Femur (tissue), 1 donor: ENCODE measurements at regions not wholly inside any gene's neighbourhood (a gene's known extent, or its start where the extent isn't known, plus 50 kb on each side); places are given as distances from the start of the nearest gene placed in this dataset.
"Not testable (repeated sequence)": the region's sequence is repeated elsewhere in the genome, so short reads cannot be mapped to it uniquely, and the experiment has no call there.

Experiments
- DNase-seq: peaks from one replicate; pipeline ENCODE4 v3.0.0-alpha.2; 2017

- no peak for DNase-seq
These were observed 272.2 kb downstream of the PRELID2 start for GRCh38 chr5:145562931-145563330.

- no peak for DNase-seq
These were observed 276.9 kb downstream of the PRELID2 start for GRCh38 chr5:145558288-145558687.

GRCh38 chr5:145557345-145557744 lies 277.8 kb downstream of the PRELID2 start:
- no peak for DNase-seq

- no peak for DNase-seq
These were observed 280.7 kb downstream of the PRELID2 start for GRCh38 chr5:145554399-145554798.

- no peak for DNase-seq
These were observed 282.0 kb downstream of the PRELID2 start for GRCh38 chr5:145553177-145553576.

GRCh38 chr5:145551714-145552113 lies 283.4 kb downstream of the PRELID2 start:
- DNase-seq: no peak

- no peak for DNase-seq
These were observed 287.0 kb downstream of the PRELID2 start for GRCh38 chr5:145548097-145548496.

GRCh38 chr5:145544401-145544800 lies 290.7 kb downstream of the PRELID2 start:
- no peak for DNase-seq

- no peak for DNase-seq
These were observed 291.2 kb downstream of the PRELID2 start for GRCh38 chr5:145543968-145544367.

DNA sequence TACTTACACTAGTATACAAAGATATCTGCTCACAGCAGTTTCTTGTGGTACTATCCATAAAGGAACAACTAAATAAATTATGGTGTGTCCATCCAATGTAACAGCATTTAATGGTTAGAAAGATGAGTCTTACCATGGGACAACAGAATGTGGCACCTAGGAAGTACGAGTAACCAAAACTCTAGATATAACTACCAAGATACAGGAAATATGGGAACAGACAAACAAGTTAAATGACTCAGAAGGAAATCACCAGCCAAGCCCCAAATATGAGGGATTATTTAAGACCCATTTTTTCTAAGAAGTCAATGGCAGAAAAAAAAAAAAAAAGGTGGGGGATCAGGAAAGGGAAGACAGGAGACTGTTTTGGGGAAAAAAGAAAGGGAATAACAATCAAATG lies 294.8 kb downstream of the PRELID2 start:
- no peak for DNase-seq

DNA sequence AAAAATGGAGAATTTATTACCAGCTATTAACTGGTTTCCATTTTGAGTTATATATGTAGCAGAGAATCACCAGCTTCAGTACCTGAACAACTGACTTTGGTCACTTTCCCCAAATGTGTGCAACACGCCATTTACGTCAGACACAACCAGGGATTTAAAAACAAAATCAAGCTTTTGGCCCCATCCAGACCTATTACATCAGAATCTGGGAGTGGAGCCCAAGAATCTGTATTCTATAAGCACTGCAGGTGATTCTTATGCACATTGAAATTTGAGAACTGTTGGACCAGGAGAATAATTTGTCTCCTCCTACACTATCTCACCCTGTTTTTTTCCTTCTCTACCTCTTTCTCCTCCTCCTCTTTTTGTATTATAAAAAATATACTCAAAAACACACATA lies 295.9 kb downstream of the PRELID2 start:
- DNase-seq: no peak

- DNase-seq: no peak
These were observed 299.0 kb downstream of the PRELID2 start for GRCh38 chr5:145536133-145536532.

DNA sequence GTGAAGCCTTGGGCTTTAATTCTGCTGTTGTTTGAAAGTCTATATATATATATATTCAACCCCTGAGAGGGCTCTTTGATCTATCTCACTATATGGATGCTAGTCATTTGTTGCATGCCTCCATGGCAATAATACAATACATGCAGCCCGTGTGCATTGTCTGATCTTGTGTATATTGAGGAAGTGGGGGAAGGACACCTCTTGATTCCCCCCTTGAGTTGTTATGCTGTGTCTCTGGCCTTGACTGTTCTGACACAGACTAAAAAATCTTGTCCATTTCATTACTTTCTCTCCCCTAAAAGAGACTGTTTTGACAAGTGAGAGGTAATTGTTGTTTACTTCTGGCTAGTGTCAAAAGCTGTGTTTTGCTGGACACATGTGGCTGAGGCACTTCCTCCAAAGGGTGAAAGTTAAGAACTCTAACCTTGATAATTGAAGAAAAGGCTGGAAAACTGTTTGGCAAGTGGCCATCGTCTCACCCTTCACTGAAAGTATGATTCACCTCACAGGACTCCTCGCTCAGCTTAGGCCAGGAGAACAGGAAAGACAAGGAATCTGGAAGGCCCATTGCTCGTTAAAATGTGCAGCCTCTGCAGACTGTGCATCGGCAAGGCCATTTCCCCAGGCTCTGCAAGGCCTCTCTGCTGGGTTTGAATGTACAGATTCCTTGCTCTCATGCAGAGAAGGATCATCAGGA lies 304.0 kb downstream of the PRELID2 start:
- peak; percentile 20 for DNase-seq

DNA sequence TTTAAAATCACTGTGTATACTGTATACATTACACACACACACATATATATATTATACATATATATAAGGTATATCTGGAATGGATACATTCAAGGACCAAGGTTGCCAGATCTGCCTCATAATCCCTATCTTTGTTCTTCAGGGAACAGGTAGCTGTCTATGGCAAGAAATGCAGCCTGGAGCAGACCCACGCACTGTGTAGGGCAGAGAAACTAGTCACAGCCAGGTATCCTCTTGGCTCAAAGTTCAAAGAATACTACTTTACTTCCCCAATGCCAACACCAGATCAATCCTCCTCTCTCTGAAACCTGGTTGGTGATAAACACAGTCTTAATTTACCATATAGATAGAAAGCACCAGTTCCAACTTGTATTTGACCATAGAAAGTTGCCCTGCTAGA lies 313.6 kb downstream of the PRELID2 start:
- no peak for DNase-seq

DNA sequence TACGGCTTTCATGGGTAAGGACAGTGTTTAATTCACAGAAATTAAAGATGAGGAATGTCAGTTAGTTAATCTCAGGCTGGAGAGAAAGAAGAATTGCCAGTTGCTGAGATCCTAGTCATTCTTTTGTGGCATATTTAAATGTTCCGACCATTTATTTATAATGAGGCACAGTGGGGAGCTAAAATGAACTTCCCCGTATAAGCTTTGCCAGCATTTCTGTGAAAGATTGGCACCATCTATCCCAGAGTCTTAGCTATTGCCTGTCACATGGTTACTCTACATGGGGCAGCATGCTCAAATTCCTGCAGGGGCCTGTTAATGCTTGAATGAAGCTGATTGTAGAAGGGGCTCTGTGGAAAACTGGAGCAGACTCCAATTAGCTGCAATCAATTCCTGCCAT lies 314.1 kb downstream of the PRELID2 start:
- no peak for DNase-seq

GRCh38 chr5:145520335-145520734 lies 314.8 kb downstream of the PRELID2 start:
- DNase-seq: no peak

DNA sequence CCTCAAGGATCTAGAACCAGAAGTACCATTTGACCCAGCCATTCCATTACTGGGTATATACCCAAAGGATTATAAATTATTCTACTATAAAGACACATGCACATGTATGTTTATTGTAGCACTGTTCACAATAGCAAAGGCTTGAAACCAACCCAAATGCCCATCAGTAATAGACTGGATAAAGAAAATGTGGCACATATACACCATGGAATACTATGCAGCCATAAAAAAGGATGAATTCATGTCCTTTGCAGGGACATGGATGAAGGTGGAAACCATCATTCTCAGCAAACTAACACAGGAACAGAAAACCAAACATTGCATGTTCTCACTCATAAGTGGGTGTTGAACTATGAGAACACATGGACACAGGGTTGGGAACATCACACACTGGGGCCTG lies 317.6 kb downstream of the PRELID2 start:
- not testable (repeated sequence) for DNase-seq

GRCh38 chr5:145511351-145511750 lies 323.8 kb downstream of the PRELID2 start:
- DNase-seq: no peak

- no peak for DNase-seq
These were observed 324.4 kb downstream of the PRELID2 start for GRCh38 chr5:145510769-145511168.

GRCh38 chr5:145510324-145510723 lies 324.8 kb downstream of the PRELID2 start:
- peak; percentile 55 for DNase-seq

DNA sequence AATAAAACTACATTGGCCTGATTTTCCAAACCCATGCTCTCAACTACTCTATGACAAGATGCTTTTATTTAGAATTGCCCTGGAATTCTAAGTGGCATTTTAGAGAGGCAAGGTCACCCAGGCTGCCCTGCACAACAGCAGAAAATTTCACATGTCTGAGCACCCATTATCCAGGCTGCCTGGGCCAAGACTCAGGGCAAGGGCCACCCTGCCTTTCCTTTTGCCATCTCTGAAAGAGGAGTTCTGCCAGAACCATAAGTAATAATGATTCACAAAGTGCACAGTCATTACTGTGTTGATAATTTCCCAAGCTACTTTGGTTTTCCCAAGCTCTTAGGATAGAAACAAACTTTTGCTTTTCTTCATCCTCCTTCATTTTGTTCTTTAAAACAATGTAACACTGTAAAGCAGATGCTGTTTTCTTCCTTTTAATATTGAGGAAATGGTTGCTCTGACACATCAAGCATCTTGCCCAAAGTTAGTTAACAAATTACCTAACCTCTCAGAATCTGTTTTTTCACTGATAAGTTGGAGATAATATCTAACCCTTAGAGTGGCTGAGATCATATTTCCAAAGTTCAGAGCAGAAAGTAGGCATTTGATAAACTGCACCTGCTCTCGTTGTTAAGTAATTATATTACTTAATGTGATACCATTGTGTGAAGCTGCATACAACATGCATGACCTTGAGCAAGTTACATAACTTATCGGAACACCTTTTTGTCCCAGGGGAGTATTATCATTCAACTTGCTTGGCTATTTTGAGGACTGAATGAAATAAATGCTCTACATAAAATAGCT lies 325.6 kb downstream of the PRELID2 start:
- DNase-seq: no peak

- no peak for DNase-seq
These were observed 328.8 kb downstream of the PRELID2 start for GRCh38 chr5:145506185-145506850.

DNA sequence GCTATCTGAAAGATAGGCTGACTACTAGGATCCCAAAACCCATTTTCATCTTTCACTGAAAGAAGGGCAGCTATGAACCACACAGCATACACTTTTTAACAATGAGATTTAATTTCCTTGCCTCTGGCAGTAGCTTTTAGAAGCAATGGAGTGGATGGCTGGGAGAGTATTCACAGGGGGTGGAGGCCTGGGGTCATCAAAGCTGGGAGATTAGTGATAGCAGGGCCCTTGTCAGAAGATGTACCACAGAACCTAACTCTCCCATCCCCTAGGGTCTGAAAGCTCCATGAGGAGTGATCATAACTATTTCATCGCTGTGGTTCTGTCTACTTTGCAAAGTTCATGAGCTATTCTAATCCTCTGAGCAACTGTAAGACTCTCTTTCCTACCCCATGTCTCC lies 332.2 kb downstream of the PRELID2 start:
- no peak for DNase-seq

DNA sequence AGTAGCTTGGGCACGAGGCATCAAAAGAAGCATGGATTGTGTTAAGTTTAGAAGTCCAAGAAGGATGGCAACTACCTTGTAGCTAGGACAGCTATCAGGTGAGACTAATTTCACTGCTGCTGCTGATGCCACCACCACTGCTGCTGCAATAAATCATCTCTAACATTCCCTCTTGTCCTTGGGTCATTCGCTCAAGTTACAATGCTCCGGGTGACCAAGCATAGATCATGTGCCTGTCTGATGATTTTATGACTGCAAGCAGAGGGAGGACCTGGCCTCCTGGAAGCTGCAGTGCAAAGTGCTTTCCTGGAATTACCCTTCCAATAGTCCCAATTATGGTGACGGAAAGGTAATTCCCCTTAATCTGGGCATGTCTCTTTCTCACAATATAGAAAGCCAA lies 334.4 kb downstream of the PRELID2 start:
- no peak for DNase-seq
